KMS-11 (cell line): ENCODE measurements at regions not wholly inside any gene's neighbourhood (a gene's known extent, or its start where the extent isn't known, plus 50 kb on each side); places are given as distances from the start of the nearest gene placed in this dataset.

ENCODE experiments used
- H2AFZ ChIP-seq: fragments of 200-600 bp; sonication (generic); 2 replicates; pipeline ENCODE4 v1.6.1; 2016; ENCODE audit warnings: antibody characterized with exemption, mixed run types, low read depth
- H3K27ac ChIP-seq: fragments of 200-600 bp; sonication (generic); 2 replicates; pipeline ENCODE4 v1.6.1; 2016; ENCODE audit warnings: mild to moderate bottlenecking, mixed run types
- H3K27me3 ChIP-seq: fragments of 200-600 bp; sonication (generic); 2 replicates; pipeline ENCODE4 v1.6.1; 2017; ENCODE audit warnings: mild to moderate bottlenecking, low read depth, mixed run types, moderate library complexity; ENCODE audit not compliant: insufficient read depth
- H3K36me3 ChIP-seq: fragments of 200-600 bp; sonication (generic); 2 replicates; pipeline ENCODE4 v1.6.1; 2017; ENCODE audit warnings: mild to moderate bottlenecking, mixed run types; ENCODE audit not compliant: insufficient read depth
- H3K4me1 ChIP-seq: fragments of 200-600 bp; sonication (generic); 2 replicates; pipeline ENCODE4 v1.6.1; 2016; ENCODE audit warnings: mild to moderate bottlenecking, low read depth, mixed run types; ENCODE audit not compliant: poor library complexity, severe bottlenecking
- H3K4me2 ChIP-seq: fragments of 200-600 bp; sonication (generic); 2 replicates; pipeline ENCODE4 v1.7.0; 2016; ENCODE audit warnings: mild to moderate bottlenecking, mixed run types
- H3K4me3 ChIP-seq: fragments of 200-600 bp; sonication (generic); IDR thresholded peaks from 2 replicates; pipeline ENCODE4 v1.6.1; 2017; ENCODE audit warnings: low read depth, low read length, mixed read lengths; ENCODE audit not compliant: insufficient read depth
- H3K79me2 ChIP-seq: fragments of 200-600 bp; sonication (generic); 2 replicates; pipeline ENCODE4 v1.6.1; 2016; ENCODE audit warnings: low read depth, mixed run types; ENCODE audit not compliant: insufficient read depth
- H3K9ac ChIP-seq: fragments of 200-600 bp; sonication (generic); 2 replicates; pipeline ENCODE4 v1.6.1; 2016; ENCODE audit warnings: mild to moderate bottlenecking, mixed run types
- H4K20me1 ChIP-seq: fragments of 200-600 bp; sonication (generic); 2 replicates; pipeline ENCODE4 v1.6.1; 2016; ENCODE audit warnings: mild to moderate bottlenecking, mixed run types; ENCODE audit not compliant: insufficient read depth
- CTCF ChIP-seq: fragments of 200-600 bp; sonication (generic); conservative IDR thresholded peaks from 2 replicates; pipeline ENCODE4 v1.6.1; 2017; ENCODE audit warnings: low read depth, mild to moderate bottlenecking, antibody characterized with exemption, low read length, moderate library complexity, mixed read lengths

- Histone ChIP-seq H3K4me3 (no peak overlapping the region), H3K4me1 (no peaks in the 10 kb centered on the region), H3K27ac (no peak overlapping the region), H2AFZ (no peak overlapping the region), H3K27me3 (no peaks in the 10 kb centered on the region), H3K4me2 (no peak overlapping the region), H3K79me2 (no peaks in the 10 kb centered on the region), H3K9ac (no peak overlapping the region), H4K20me1 (no peaks in the 10 kb centered on the region), H3K36me3 (no peaks in the 10 kb centered on the region)
- no peak for TF ChIP-seq CTCF
Measured at GRCh38 chr3:13219077-13219901, 146.1 kb upstream of the IQSEC1 start.

- Histone ChIP-seq H4K20me1 (no peaks in the 10 kb centered on the region), H3K4me1 (no peaks in the 10 kb centered on the region), H3K27ac (no peak overlapping the region), H3K27me3 (no peaks in the 10 kb centered on the region), H3K9ac (no peak overlapping the region), H3K79me2 (no peaks in the 10 kb centered on the region), H3K4me3 (no peak overlapping the region), H3K36me3 (no peaks in the 10 kb centered on the region), H2AFZ (no peak overlapping the region), H3K4me2 (no peak overlapping the region)
- TF ChIP-seq CTCF: no peak
Measured at GRCh38 chr3:13218541-13218908, 145.3 kb upstream of the IQSEC1 start.

- no peak for TF ChIP-seq CTCF
- H4K20me1 ChIP-seq: no peaks in the 10 kb centered on the region
- no peaks in the 10 kb centered on the region for H3K79me2 ChIP-seq
- H3K27me3 ChIP-seq: no peaks in the 10 kb centered on the region
- no peak overlapping the region for H3K4me3 ChIP-seq
- H2AFZ ChIP-seq: no peak overlapping the region
- H3K27ac ChIP-seq: no peak overlapping the region
- H3K4me1 ChIP-seq: no peaks in the 10 kb centered on the region
- no peaks in the 10 kb centered on the region for H3K36me3 ChIP-seq
- H3K9ac ChIP-seq: no peak overlapping the region
- no peak overlapping the region for H3K4me2 ChIP-seq
Measured at GRCh38 chr3:13217736-13218540, 144.7 kb upstream of the IQSEC1 start.

- no peak overlapping the region for H3K9ac ChIP-seq
- no peaks in the 10 kb centered on the region for H3K36me3 ChIP-seq
- no peak overlapping the region for H3K27ac ChIP-seq
- no peak overlapping the region for H3K4me3 ChIP-seq
- no peaks in the 10 kb centered on the region for H3K4me1 ChIP-seq
- no peaks in the 10 kb centered on the region for H4K20me1 ChIP-seq
- H3K4me2 ChIP-seq: no peak overlapping the region
- H2AFZ ChIP-seq: no peak overlapping the region
- no peaks in the 10 kb centered on the region for H3K27me3 ChIP-seq
- TF ChIP-seq CTCF: no peak
- no peaks in the 10 kb centered on the region for H3K79me2 ChIP-seq
Measured at GRCh38 chr3:13217253-13217652, 144.0 kb upstream of the IQSEC1 start.
